SK-N-SH treated with all-trans-retinoic acid at 6 μM for 48 hours (cell line): ENCODE measurements at regions not wholly inside any gene's neighbourhood (a gene's known extent, or its start where the extent isn't known, plus 50 kb on each side); places are given as distances from the start of the nearest gene placed in this dataset.

Source experiments
- CSRNP3 ChIP-seq: fragments of 250-450 bp; sonication (Bioruptor Pico); IDR thresholded peaks from 2 replicates; pipeline ENCODE4 v1.5.1; 2021; ENCODE audit warnings: mild to moderate bottlenecking, moderate library complexity
- GLIS3 ChIP-seq: fragments of 250-450 bp; sonication (Bioruptor Pico); IDR thresholded peaks from 2 replicates; pipeline ENCODE4 v1.5.0; 2020; ENCODE audit warnings: mild to moderate bottlenecking, moderate library complexity
- PATZ1 ChIP-seq: fragments of 250-450 bp; sonication (Bioruptor Pico); IDR thresholded peaks from 2 replicates; pipeline ENCODE4 v1.8.0; 2020; ENCODE audit warnings: mild to moderate bottlenecking, moderate library complexity, borderline replicate concordance
- RARB ChIP-seq: fragments of 250-450 bp; sonication (Bioruptor Pico); IDR thresholded peaks from 2 replicates; pipeline ENCODE4 v1.8.0; 2021; ENCODE audit warnings: mild to moderate bottlenecking, moderate library complexity
- ZFP3 ChIP-seq: fragments of 250-450 bp; sonication (Bioruptor Pico); IDR thresholded peaks from 2 replicates; pipeline ENCODE4 v1.5.0; 2020; ENCODE audit warnings: mild to moderate bottlenecking, moderate library complexity

- no peak for TF ChIP-seq GLIS3 (CRISPR knock-in tag)
- no peak for TF ChIP-seq RARB (CRISPR knock-in tag)
- TF ChIP-seq PATZ1 (CRISPR knock-in tag) = no peak
- no peak for TF ChIP-seq CSRNP3 (CRISPR knock-in tag)
- TF ChIP-seq ZFP3 (CRISPR knock-in tag) = no peak
These were observed 146.0 kb downstream of the EDN3 start for GRCh38 chr20:59446376-59446775.
